Hematopoietic multipotent progenitor cell treated with erythropoietin and hydrocortisone succinate and interleukin-3 and kit ligand, for 6 days (in vitro differentiated cells): ENCODE measurements at regions not wholly inside any gene's neighbourhood (a gene's known extent, or its start where the extent isn't known, plus 50 kb on each side); places are given as distances from the start of the nearest gene placed in this dataset.
A peak's percentile ranks its signal among the peaks of the same experiment; 100 is the strongest.
"Not testable (repeated sequence)": the region's sequence is repeated elsewhere in the genome, so short reads cannot be mapped to it uniquely, and the experiment has no call there.

Experiments used
- DNase-seq: peaks from one replicate; pipeline ENCODE4 v3.0.0-alpha.2; 2015

GRCh38 chr16:29212084-29213027, 194.2 kb downstream of the NPIPB11 start:
- not testable (repeated sequence) for DNase-seq

DNA sequence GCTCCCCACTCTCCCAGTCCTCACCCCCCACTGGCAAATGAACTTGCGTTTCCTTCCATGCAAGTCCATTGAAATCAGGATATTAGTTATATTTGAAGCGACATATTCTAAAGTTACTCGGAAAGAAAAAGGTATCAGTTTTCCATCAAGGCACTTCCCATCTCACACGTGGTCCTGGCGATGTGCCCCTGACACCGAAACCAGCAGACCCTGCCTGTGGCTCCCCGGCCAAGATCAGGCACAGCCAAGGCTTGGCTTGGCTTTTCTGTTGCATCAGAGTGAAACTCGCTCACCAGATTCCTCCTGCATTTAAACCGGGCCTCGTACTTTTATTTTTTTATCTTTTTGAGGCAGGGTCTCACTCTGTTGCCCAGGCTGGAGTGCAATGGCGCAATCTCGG, 195.1 kb downstream of the NPIPB11 start:
- not testable (repeated sequence) for DNase-seq

GRCh38 chr16:29210299-29211150, 196.0 kb downstream of the NPIPB11 start:
- DNase-seq, result peak; percentile 24

DNA sequence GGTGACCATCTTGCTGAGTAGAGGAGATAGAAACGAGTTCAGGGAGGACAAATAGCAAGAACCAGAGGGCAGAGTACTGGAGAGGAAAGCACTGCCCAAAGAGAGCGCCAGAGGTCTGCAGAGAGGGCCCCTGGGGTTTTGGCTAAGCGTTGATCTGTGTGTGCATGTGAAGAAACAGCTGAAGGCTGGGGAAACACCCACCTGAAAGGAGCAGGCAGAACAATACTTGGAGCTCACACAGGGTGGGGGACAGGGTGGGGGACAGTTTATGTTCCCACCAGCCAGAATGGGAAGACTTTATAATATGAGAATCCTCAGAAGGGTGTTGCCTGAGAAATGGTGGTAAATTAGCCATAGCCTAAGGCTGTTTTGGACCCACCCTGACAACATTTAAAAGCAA, 200.4 kb downstream of the NPIPB11 start:
- not testable (repeated sequence) for DNase-seq

- DNase-seq, result not testable (repeated sequence)
Measured at GRCh38 chr16:29205151-29205550, 201.4 kb downstream of the NPIPB11 start.

- no peak for DNase-seq
Measured at GRCh38 chr16:29204806-29205135, 201.7 kb downstream of the NPIPB11 start.

DNA sequence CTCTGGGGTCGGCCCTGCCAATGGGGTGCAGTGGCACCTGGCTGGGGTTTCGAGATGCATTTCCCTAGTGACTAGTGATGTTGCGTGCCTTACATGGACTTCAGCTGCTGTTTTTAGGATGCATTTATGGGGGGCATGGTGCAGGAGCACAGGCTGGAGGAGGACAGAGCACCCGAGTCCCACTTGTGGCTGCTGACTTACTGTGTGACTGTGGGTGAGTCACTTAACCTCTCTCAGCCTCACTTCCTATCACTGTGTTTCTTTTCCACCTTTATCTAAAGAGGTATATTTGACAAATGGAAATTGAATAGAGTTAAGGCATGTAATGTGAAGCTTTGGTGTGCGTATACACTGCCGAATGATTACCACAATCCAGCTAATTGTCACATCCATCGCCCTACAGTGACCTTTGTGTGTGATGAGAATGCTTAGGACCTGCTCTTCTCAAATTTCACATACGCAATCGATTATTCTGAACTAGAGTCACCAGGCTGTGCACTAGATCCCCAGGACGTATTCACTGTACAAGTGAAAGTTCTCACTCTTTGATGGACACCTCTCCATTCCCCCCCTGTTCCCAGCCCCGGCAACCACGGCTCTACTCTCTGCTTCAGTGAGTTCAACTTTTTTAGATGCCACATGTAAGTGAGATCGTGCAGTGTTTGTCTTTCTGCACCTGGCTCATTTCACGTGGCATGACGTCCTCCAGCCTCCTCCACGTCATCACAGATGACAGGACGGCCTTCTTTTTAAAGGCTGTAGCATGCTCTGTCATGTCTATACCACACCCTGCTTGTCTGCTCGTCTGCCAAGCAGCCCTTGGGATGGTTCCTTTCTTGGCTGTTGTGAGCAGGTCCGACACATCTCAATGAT, 202.3 kb downstream of the NPIPB11 start:
- not testable (repeated sequence) for DNase-seq

DNA sequence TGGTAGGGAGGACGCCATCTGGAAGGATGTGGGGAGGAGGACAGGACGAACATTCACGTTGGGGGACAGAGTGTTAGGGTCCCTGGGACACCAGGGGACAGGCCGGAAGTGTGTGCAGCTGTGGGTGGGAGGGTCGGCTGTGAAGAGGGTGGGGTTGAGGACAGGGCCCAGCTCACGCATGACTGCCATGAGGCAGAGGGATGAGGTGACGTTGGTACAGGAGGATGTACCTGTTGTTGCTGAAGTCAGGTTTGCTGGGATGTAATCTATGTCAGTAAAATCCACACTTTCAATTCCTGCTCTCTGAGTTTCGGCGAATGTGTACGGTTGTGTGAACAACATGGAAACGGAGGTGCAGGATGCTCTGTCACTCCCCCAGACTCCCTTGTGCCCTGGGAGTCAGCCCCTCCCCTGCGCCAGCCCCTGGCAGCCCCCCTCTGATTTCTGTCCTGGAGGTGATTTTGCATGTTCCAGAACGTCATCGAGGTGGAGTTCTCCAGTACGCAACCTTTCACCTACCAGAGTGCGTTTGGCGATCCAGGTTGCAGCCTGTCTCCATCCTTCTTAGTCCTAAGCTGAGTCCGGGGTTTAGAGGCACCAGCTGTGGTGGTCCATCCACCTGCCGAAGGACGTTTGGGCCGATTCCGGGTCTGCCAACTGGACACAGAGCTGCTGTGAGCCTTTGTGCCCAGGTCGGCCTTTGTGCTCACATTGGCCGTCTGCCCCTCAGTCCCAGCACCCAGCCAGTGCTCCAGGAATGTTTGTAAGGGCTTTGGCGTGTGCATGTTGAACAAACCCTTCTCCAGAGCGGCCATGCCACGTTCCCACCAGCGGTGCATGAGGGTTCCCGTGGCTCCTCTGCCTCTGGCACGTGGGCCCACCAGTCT, 203.2 kb downstream of the NPIPB11 start:
- DNase-seq, result not testable (repeated sequence)

- not testable (repeated sequence) for DNase-seq
Measured at GRCh38 chr16:29202642-29203041, 203.9 kb downstream of the NPIPB11 start.

- not testable (repeated sequence) for DNase-seq
Measured at GRCh38 chr16:29202025-29202632, 204.4 kb downstream of the NPIPB11 start.

- peak; percentile 9 for DNase-seq
Measured at GRCh38 chr16:29201296-29202024, 205.1 kb downstream of the NPIPB11 start.

- DNase-seq, result not testable (repeated sequence)
Measured at GRCh38 chr16:29200681-29201080, 205.8 kb downstream of the NPIPB11 start.

DNA sequence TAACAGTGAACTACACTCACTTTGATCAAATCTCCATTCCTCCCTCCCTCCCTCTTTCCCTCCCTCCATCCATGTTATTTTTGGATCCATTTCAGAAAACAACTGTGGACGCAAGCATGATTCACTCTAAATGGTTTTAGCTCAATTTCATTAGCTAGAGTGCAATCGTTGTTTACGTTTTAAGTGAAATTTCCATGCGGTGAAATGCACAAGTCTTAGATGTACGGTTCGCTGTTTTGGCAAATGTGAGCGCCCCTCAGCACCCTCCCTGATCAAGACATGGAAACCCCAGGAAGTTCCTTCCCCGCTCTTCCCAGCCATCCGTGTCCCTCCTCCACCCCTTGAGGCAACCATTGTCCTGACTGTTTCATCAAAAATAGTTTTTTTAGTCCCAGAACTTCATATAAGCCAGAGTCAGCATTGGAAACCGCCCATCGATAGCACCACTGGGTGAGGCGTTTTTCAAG, 206.3 kb downstream of the NPIPB11 start:
- not testable (repeated sequence) for DNase-seq

- not testable (repeated sequence) for DNase-seq
Measured at GRCh38 chr16:29199626-29200025, 206.9 kb downstream of the NPIPB11 start.

GRCh38 chr16:29198731-29199521, 207.6 kb downstream of the NPIPB11 start:
- DNase-seq, result no peak

DNA sequence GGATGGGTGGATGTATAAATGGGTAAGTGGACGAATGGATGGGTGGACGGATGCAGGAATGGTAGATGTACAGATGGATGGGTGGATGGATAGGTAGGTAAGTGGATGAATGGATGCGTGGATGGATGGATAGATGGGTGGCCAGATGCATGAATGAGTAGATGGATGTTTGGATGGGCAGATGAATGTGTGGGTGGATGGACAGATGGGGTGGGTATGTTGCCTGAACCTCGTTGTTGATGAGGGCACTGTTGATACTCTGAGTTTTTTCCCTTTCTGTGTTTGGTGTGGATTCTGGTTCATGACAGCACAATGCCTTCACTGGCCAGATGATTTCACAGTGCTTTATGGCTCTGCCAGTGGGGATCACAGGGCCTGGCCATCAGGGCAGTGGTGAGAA, 208.3 kb downstream of the NPIPB11 start:
- no peak for DNase-seq

DNA sequence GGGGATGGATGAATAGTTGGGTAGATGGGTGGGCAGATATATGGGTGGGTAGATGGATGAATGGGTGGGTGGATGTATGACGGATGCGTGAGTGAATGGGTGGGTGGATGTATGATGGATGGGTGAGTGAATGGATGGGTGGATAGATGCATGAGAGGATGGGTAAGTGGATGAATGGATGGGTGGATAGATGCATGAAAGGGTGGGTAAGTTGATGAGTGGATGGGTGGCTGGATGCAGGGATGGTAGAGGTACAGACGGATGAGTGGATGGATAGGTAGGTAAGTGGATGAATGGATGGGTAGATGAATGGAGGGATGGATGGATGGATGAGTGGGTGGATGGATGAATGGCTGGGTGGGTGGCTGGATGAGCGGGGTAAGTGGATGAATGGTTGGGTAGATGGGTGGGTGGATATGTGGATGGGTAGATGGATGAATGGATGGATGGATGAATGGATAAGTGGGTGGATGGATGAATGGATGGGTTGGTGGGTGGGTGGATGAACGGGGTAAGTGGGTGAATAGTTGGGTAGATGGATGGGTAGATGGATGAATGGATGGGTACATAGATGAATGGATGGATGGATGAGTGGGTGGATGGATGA, 208.9 kb downstream of the NPIPB11 start:
- not testable (repeated sequence) for DNase-seq

GRCh38 chr16:29196746-29197145, 209.8 kb downstream of the NPIPB11 start:
- DNase-seq, result not testable (repeated sequence)
